ENCODE measurements at regions not wholly inside any gene's neighbourhood (a gene's known extent, or its start where the extent isn't known, plus 50 kb on each side); places are given as distances from the start of the nearest gene placed in this dataset.
"Not testable (repeated sequence)": the region's sequence is repeated elsewhere in the genome, so short reads cannot be mapped to it uniquely, and the experiment has no call there.

- not testable (repeated sequence) for DNase-seq
Observed at GRCh38 chr1:214095896-214096295, 108.1 kb downstream of the PROX1 start.

DNA sequence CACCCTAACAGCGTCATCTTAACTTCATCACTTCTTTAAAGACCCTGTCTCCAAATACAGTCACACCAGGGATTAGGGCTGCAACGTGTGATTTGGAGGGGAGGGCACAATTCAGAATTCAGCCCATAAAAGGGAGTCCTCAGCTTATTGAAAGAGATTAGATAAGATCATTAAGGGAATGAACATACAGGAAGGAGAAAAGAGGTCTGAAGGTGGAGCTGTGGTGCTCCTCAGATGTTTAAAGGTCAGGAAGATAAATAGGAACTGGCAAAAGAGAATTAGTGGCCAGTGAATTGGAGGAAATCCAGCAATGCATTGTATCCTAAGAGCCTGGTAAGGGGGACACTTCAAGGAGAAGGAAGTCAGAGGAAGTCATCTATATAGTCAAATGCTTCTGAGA is 113.5 kb downstream of the PROX1 start:
- DNase-seq = no peak

DNA sequence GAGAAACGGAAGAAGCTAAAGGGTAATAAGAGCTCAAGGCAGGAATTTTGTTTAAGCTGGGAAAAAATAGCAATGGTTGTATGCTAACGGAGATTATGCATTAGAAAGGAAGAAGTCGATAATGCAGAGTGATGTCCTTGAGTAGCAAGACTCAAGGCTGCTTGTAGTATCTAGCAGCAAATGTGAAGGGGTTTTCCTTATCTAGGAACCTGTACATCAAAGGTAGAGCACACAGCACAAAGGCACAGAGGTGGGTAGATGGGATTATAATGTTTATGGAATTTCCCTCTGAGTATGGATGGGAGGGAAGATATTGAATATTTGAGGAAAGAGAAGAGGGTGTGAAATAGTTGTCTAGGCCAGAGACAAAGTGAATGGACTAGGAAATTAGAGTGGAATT is 114.1 kb downstream of the PROX1 start:
- no peak for DNase-seq

DNA sequence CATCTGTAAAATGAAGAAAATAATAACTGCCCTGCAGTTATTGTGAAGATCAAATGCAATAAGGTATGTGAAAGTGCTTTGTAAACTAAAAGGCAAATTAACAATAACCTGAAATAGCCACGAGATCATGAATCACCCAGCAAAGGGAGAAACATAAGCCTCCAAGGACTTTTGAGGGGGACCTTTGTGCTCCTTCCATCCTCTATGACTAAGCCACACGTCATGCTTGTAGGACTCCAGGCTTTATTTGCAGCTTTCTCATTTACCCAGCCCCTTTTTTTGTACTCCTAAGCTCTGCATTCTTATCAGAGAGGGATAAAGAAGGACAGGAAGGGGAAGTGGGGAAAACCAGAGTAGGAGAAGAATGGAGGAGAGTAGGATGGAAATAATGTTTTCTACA is 115.1 kb downstream of the PROX1 start:
- DNase-seq = peak; percentile 20

DNA sequence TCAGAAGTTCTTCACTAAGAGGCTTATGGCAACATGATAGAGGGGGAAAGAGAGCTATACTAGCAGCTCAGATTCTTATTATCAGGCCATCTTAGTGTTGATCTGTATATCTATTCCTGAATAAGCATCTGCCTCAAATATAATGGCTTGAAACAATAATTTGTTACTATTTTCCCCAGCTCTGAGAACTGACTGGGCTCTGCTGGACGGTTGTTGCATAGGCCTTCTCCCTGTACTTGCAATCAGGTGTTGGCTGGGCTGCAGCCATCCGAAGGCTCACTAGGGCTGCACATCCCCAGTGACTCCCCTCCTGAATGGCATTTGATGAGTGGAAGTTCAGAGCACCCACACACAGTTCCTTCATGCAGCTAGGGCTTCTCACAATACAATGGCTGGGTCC is 116.0 kb downstream of the PROX1 start:
- DNase-seq = no peak

DNA sequence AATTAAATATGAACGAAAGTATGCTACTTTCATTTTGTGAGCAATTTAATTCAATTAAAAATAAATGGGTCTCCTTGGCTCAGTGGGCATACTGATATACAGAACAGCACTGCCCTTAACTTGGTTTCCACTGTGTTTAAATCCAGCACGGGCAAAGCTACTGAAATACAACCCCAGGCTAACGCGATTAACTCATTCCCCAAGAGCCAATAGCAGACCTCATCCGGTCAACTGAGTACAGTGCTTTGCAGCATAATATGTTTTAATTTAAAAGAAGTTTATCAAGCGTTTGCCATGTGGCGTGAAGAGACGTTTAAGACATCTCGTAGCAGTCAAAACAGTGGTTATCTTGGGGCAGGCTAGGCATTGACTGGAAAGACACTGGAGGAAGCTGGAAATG is 118.6 kb downstream of the PROX1 start:
- no peak for DNase-seq

DNA sequence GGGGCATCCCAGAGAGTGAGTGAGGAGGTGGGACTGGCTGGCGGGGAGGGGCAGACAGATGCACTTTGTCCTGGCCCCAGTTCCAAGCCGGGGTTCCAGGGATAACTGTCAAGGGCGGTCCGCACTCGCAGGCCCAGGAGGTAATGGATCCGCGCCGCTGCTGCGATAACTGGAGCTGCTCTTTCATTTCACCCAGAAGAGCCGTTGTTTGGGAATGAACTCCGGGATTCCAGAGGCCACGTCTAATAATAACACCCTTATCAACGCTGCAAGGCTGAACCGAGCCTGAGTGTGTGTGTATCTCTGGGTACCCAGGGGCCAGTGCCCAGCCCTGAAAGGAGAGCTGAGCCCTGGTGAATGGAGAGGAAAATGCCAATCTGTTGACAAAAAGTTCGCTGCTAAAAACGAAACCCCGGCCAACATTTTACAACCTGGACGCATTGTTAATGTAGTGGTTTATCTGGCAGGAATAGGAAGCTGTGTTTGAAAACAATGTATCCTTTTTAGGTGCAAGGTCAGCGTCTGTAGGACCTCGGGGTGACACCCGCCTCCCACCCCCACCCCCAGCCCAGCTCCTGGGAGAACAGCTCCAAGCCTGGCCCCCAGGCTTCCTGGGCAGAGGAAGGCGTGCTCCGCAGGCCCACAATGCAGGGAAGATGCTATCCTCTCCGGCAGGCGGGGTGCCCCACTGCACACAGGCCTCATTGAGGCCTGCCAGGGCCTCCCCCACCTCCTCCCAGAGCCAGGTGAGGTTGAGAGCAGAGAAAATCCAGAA is 119.7 kb downstream of the PROX1 start:
- DNase-seq = no peak

DNA sequence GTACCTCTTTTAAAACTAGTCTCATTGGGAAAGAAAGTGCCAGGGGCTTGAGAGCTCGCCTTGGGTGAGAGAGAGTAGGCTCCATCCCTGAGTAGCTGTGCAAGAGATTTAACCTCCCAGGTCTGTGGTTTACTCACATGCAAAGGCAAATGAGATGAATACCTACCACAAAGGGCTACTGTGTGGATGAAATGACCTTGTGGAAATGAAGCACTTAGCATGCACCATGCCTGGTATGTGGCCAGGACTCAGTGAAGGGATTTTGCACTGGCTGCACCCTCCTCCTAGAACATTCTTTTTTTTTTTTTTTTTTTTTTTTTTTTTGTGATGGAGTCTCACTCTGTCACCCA is 120.3 kb downstream of the PROX1 start:
- no peak for DNase-seq

- no peak for DNase-seq
Observed at GRCh38 chr1:214111796-214112195, 124.0 kb downstream of the PROX1 start.

GRCh38 chr1:214116258-214116657 is 128.5 kb downstream of the PROX1 start:
- DNase-seq = no peak

GRCh38 chr1:214117780-214118179 is 130.0 kb downstream of the PROX1 start:
- DNase-seq = no peak

DNA sequence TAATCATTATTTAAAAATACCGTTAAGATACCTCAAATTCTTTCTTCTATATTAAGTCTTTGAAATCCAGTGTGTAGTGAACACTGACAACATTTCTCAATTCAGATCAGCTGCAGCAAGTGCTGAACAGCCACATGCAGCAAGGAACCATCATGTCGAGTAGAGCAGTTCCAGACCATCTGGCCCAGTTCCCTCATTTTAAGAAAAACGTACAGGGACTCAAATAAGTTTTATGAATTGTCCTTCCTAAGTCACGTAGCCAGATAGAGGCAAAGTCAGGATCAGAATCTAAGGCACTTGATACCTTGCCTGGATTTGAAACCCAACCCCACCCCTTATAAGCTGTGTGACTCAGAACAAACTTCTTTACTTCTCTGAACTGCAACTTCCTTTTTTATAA is 132.4 kb downstream of the PROX1 start:
- DNase-seq = no peak

DNA sequence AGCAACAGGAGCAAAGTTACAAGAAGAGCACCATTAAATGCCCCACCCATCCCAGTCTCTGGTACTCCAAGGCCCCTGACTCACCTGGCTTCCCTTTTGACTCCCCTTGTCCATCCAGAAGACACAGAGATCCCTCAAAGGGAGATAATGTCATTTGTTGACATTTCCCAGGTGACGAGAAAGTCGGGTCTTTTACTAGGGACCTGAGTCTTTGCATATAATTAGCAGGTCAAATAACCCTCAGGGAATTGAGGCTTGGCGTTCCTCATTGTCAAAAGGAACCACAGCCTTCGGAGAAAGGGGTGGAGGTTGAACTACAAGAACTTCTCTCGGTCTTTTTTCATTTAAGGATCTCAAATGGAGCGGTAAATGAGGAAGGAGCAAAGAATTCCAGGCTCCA is 133.2 kb downstream of the PROX1 start:
- DNase-seq = no peak

- DNase-seq = no peak
Observed at GRCh38 chr1:214122110-214122509, 134.3 kb downstream of the PROX1 start.

DNA sequence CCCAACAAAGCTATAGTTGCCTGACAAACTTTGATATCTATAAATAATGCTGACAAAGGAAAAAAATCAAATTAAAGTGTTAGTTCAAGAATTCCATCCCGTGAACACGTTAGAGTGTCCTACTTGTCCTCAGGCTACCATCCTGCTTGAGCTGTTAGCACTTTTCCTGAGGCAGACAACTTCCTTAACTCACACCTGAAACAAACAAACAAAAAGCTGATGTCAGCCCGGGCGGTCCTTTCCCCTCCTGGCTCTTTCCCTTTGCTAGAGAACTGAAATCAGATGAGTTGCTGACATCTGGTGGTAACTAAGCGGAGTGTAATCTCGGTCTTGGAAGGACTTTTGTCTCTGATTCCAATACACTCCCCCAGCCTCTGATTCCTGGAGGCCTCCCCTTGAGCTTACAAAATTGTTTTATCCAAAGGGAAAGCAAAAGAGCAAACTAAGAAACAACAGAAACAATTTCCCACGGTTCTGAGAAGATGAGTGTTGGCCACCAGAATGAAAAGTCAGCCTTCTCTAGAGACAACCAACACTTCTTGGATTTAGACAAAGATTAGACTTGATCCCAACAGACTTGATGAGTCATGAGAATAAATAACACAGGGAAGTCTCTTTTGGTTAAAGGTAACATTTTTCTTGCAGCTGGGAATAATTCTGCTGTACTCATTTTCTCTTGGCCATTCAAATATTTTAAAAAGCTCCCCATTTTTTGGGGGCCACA is 135.4 kb downstream of the PROX1 start:
- peak; percentile 48 for DNase-seq

- no peak for DNase-seq
Observed at GRCh38 chr1:214124281-214124805, 136.6 kb downstream of the PROX1 start.

- DNase-seq = no peak
Observed at GRCh38 chr1:214124915-214125314, 137.1 kb downstream of the PROX1 start.

GRCh38 chr1:214125819-214126218 is 138.0 kb downstream of the PROX1 start:
- no peak for DNase-seq

DNA sequence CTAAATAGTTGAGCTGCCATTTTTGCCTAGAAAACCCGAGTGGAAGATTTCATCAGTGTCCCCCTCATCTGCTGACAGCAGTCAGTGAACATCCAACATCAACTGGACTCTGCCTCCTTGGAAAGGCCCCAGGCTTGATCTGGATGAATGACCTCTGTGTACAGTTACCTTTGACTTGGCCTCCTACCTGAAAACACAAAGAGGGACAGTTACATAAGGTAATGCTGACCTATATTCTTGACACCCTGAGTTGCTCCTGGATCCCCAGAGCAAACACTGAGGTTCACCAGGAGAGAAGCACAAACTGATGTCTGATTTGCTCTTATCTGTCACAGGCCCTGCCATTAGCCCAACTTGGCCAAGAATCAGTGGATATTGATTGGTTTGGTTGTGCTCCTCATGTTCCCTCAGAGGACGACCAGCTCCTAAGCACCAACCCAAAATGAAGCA is 138.9 kb downstream of the PROX1 start:
- DNase-seq = no peak

GRCh38 chr1:214127705-214128104 is 139.9 kb downstream of the PROX1 start:
- no peak for DNase-seq

GRCh38 chr1:214135886-214136285 is 145.1 kb upstream of the SMYD2 start:
- DNase-seq = no peak

DNA sequence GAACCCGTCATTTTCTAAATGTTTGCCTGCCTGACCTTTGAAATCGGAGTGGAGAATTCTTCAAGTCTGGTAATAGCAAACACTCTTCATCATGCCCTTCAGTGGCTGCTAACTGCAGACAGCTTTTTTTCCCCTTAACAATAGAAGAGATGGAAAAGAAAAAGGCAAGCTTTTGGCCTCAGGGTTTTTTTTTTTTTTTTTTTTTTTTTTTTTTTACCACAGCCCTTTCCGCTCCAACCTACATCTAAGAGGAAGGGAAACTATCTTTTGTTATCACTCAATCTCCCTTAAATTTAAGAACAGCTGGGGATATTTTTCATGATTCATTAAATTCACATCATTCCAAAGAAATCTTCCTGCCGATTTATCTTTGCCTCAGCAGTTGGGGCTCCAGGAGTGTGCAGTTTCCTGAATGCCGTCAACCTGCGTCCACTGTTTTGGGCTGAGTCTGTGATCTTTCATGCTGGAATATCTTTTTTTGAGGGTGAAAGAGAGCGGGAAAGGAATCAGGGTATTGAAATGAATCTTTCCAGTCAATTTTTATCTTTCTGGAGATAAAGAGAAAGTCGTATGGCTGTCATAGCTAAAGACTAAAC is 144.5 kb upstream of the SMYD2 start:
- DNase-seq = no peak

- DNase-seq = no peak
Observed at GRCh38 chr1:214141486-214141885, 139.5 kb upstream of the SMYD2 start.

Data from amniotic stem cell (primary cell).